K562 (cell line): ENCODE measurements at regions not wholly inside any gene's neighbourhood (a gene's known extent, or its start where the extent isn't known, plus 50 kb on each side); places are given as distances from the start of the nearest gene placed in this dataset.

Experiments used
- ARID2 ChIP-seq: fragments of 450-650 bp; IDR thresholded peaks from 2 replicates; pipeline ENCODE4 v1.6.1; 2017; ENCODE audit warnings: antibody characterized with exemption, mild to moderate bottlenecking
- BACH1 ChIP-seq: fragments of 200-800 bp; sonication (Bioruptor generic); IDR thresholded peaks from 2 replicates; pipeline ENCODE4 v1.6.1; 2016; ENCODE audit warnings: missing genetic modification characterization, missing compliant biosample characterization
- BCOR ChIP-seq: fragments of 450-650 bp; IDR thresholded peaks from 2 replicates; pipeline ENCODE4 v1.6.1; 2016
- DDX20 ChIP-seq: fragments of 450-650 bp; IDR thresholded peaks from 2 replicates; pipeline ENCODE4 v1.6.1; 2016; ENCODE audit warnings: missing genetic modification characterization, low read depth, mild to moderate bottlenecking, missing compliant biosample characterization, moderate library complexity
- DMBX1 ChIP-seq: fragments of 250-450 bp; sonication (Bioruptor Pico); IDR thresholded peaks from 2 replicates; pipeline ENCODE4 v1.8.0; 2022; ENCODE audit warnings: inconsistent platforms, mild to moderate bottlenecking, moderate library complexity, borderline replicate concordance
- HINFP ChIP-seq: fragments of 450-650 bp; conservative IDR thresholded peaks from 2 replicates; pipeline ENCODE4 v1.6.1; 2016; ENCODE audit warnings: missing genetic modification characterization, low read depth, mild to moderate bottlenecking, control low read depth, missing compliant biosample characterization
- HMGN3 ChIP-seq: IDR thresholded peaks from 2 replicates; pipeline ENCODE4 v1.6.1; 2011; ENCODE audit warnings: borderline replicate concordance, low read depth, mild to moderate bottlenecking, mixed read lengths, low read length; ENCODE audit not compliant: insufficient read length; ENCODE audit errors: extremely low read depth
- HSF4 ChIP-seq: fragments of 250-450 bp; sonication (Bioruptor Pico); IDR thresholded peaks from 2 replicates; pipeline ENCODE4 v2.1.2; 2022; ENCODE audit warnings: mild to moderate bottlenecking, moderate library complexity, borderline replicate concordance
- MAZ ChIP-seq, 2 experiments: fragments of 450-650 bp in 1 of 2; sonication (generic) in 1 of 2; formaldehyde crosslinking; IDR thresholded peaks in 1 of 2; conservative IDR thresholded peaks in 1 of 2; 2 replicates each; pipeline versions ENCODE4 v1.4.0 to v1.5.0; 2020; ENCODE audit warnings: mild to moderate bottlenecking in 1 of 2, missing genetic modification reagents in 1 of 2
- MIER1 ChIP-seq: fragments of 450-650 bp; IDR thresholded peaks from 2 replicates; pipeline ENCODE4 v1.6.1; 2016; ENCODE audit warnings: antibody characterized with exemption, mild to moderate bottlenecking, low read depth
- MNT ChIP-seq, 2 experiments: fragments of 450-650 bp; conservative IDR thresholded peaks; 2 replicates each; pipeline ENCODE4 v1.6.1; 2017; ENCODE audit warnings: mild to moderate bottlenecking in 2 of 2, moderate library complexity in 2 of 2
- MTA3 ChIP-seq: fragments of 450-650 bp; formaldehyde crosslinking; IDR thresholded peaks from 2 replicates; pipeline ENCODE4 v1.6.1; 2017; ENCODE audit warnings: mild to moderate bottlenecking, borderline replicate concordance
- NFYB ChIP-seq: IDR thresholded peaks from 2 replicates; pipeline ENCODE4 v1.6.1; 2011; ENCODE audit warnings: mild to moderate bottlenecking, moderate library complexity; ENCODE audit not compliant: insufficient read length; ENCODE audit errors: extremely low read depth
- NR2F6 ChIP-seq: fragments of 450-650 bp; formaldehyde crosslinking; IDR thresholded peaks from 2 replicates; pipeline ENCODE4 v1.4.0; 2020; ENCODE audit warnings: mild to moderate bottlenecking
- POLR2G ChIP-seq: fragments of 200-400 bp; formaldehyde crosslinking; IDR thresholded peaks from 2 replicates; pipeline ENCODE4 v1.6.1; 2017; ENCODE audit warnings: low read depth, mild to moderate bottlenecking, antibody characterized with exemption, low read length, moderate library complexity
- PRPF4 ChIP-seq: fragments of 200-400 bp; formaldehyde crosslinking; IDR thresholded peaks from one replicate; pipeline ENCODE4 v1.6.1; 2017; ENCODE audit warnings: low read length, low read depth, mild to moderate bottlenecking; ENCODE audit not compliant: insufficient read depth, poor library complexity, severe bottlenecking
- TCFL5 ChIP-seq: fragments of 250-450 bp; sonication (Bioruptor Pico); conservative IDR thresholded peaks from 2 replicates; pipeline ENCODE4 v1.6.1; 2021; ENCODE audit warnings: mild to moderate bottlenecking, moderate library complexity, matching md5 sums
- USF2 ChIP-seq: sonication (generic); formaldehyde crosslinking; IDR thresholded peaks from 2 replicates; pipeline ENCODE4 v1.5.0; 2020; ENCODE audit warnings: missing genetic modification reagents
- XRCC4 ChIP-seq: IDR thresholded peaks from one replicate; pipeline ENCODE4 v1.6.1; 2011; ENCODE audit not compliant: insufficient read depth, insufficient read length; ENCODE audit errors: extremely low read depth
- ZBTB12 ChIP-seq: fragments of 250-450 bp; sonication (Bioruptor Pico); IDR thresholded peaks from 2 replicates; pipeline ENCODE4 v1.4.0; 2020
- ZNF764 ChIP-seq: fragments of 250-450 bp; sonication (Bioruptor Pico); IDR thresholded peaks from 2 replicates; pipeline ENCODE4 v1.4.0; 2020; ENCODE audit warnings: low read depth, mild to moderate bottlenecking, moderate library complexity

- TF ChIP-seq DMBX1 (CRISPR knock-in tag), result 0 out of 2 replicates have a peak, but pooled peaks have one; percentile 38
- TF ChIP-seq XRCC4, result no peak
- no peak for TF ChIP-seq DDX20 (tag)
- TF ChIP-seq HINFP (tag), result no peak; the same call in 1 of the 2 replicates
- TF ChIP-seq HSF4, result no peak
- 0 out of 4 replicates have a peak, but pooled peaks of 1 of the 2 experiments have one; percentile 26 for TF ChIP-seq MAZ (CRISPR knock-in tag; conservative IDR thresholded peaks at IDR 0.05 in 1 of 2, IDR thresholded peaks at IDR 0.05 in 1 of 2)
- no peak for TF ChIP-seq POLR2G
- no peak for TF ChIP-seq BACH1 (tag)
- no peak for TF ChIP-seq NFYB
- peak; percentile 81 for TF ChIP-seq MIER1
- no peak for TF ChIP-seq TCFL5 (CRISPR knock-in tag)
- TF ChIP-seq ARID2, result peak; percentile 68; the same call in 1 of the 2 replicates
- TF ChIP-seq USF2, result no peak
- TF ChIP-seq MNT (conservative IDR thresholded peaks at IDR 0.05), result peak in 1 of 2 experiments; percentile 36; a peak in 2 of 4 replicates
- TF ChIP-seq NR2F6, result no peak
- no peak for TF ChIP-seq PRPF4
- no peak for TF ChIP-seq ZBTB12
- TF ChIP-seq ZNF764 (CRISPR knock-in tag), result no peak
- no peak for TF ChIP-seq HMGN3
- no peak for TF ChIP-seq MTA3
- TF ChIP-seq BCOR, result peak; percentile 91
Observed at GRCh38 chr6:27176523-27177484, 70.7 kb upstream of the PRSS16 start (continued).
